ENCODE measurements at regions not wholly inside any gene's neighbourhood (a gene's known extent, or its start where the extent isn't known, plus 50 kb on each side); places are given as distances from the start of the nearest gene placed in this dataset.
"Not testable (repeated sequence)": the region's sequence is repeated elsewhere in the genome, so short reads cannot be mapped to it uniquely, and the experiment has no call there.

- DNase-seq (ENCODE audit: low read depth) = no peak
Observed at GRCh38 chr3:176870451-176870850, 326.8 kb downstream of the TBL1XR1 start.

- DNase-seq (ENCODE audit: low read depth) = no peak
Observed at GRCh38 chr3:176867681-176868663, 329.3 kb downstream of the TBL1XR1 start.

GRCh38 chr3:176861137-176861536 lies 336.1 kb downstream of the TBL1XR1 start:
- no peak for DNase-seq (ENCODE audit: low read depth)

DNA sequence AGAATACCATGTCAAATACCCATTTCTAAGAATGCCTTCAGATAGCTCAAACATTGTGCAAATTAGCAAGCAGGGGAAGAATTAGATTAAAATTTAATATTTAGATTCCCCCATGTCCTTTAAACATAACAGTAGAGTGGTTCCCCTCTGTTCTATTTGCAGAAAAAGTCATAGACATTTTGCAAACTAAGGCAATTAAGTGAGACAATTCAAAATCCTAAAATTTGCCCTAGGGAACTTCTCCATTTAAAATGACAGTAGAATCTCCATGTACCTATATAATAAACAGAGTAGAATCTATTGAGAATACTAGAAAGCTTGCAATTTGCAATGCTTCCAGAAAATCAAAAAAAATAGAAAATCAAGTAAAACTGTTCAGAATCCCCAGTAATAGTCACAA lies 340.6 kb downstream of the TBL1XR1 start:
- DNase-seq (ENCODE audit: low read depth) = no peak

DNA sequence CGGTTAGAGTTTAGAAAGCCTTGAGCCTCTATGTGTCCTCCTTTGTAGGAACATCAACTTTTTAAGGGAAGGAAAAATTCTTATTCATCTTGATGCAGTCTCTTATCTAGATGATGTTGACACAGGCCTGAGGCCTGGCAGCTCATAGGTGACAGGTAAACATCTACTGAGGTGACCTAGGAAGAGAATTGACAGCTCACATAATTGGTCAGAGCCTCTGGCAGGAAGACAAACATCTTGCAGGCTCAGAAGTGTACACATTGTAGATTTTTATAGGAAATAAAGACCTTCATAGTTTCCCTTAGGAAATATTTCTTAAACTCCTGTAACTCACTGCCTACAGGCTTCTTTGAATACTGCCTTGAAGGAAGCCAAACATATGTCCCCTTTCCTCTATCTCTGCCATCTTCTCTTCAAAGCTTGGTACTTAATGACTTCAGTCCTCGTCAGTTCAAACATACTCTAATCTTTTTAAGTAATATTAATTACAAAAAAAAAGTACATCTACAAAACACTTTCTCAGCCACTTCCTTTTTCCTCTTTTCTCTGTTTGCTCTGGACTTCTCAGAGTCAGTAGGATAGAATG lies 341.3 kb downstream of the TBL1XR1 start:
- no peak for DNase-seq (ENCODE audit: low read depth)

DNA sequence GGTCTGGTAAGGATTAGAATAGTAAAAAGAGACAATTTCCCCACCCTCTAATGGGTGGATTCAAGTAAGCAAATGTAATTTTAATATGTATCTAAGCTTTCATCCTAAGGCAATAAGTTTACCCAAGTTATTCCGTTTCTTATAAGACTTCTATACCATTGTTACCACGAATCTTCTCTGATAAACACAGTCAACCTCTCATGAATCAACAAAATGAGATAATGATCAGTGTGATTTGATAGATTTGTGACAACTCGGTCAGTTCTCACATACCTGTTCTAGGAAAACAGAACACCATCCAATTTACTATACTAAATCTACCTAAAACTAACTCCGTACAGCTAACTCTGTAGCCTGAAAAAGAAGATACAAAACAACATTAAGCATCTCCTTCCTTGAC lies 342.1 kb downstream of the TBL1XR1 start:
- no peak for DNase-seq (ENCODE audit: low read depth)

- DNase-seq (ENCODE audit: low read depth) = no peak
Observed at GRCh38 chr3:176850498-176850897, 346.8 kb downstream of the TBL1XR1 start.

GRCh38 chr3:176848431-176849214 lies 348.7 kb downstream of the TBL1XR1 start:
- no peak for DNase-seq (ENCODE audit: low read depth)

DNA sequence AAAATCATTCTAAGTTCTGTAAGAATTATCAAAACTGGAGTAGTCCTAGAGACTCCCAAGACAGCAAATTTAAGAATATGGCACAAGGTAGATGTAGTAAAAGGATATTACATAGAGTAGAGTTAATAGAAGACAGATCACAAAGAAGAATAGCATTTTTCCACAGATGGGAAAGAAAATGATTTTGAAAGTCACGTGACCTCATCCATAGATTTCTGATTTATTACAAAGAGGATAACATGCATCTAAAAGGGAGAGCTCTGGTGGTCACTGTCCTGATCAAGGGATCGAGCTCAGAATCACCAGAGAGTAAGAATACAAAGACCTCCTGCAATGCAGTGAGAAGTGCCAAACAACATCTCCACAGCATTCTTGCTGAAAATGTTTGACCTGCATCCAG lies 354.4 kb downstream of the TBL1XR1 start:
- no peak for DNase-seq (ENCODE audit: low read depth)

GRCh38 chr3:176840641-176841286 lies 356.5 kb downstream of the TBL1XR1 start:
- DNase-seq (ENCODE audit: low read depth) = no peak

DNA sequence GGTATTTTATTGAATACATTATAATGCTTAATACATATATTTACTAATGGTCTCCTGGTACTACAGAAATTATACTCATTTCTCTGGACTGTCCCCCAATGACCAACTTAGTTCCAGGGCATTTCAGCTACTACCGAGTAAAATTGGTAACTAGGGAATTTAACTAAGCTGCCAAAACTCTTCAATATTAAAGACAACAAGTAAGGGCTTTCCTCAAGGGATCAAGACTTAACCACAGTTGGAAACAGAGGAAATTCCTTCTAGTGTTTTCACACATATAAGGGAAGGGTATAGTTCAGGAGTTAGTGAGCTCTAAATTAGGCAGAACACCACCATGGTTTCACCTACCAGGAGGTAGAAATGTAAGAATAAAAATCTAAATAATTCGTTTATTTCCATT lies 357.4 kb downstream of the TBL1XR1 start:
- no peak for DNase-seq (ENCODE audit: low read depth)

DNA sequence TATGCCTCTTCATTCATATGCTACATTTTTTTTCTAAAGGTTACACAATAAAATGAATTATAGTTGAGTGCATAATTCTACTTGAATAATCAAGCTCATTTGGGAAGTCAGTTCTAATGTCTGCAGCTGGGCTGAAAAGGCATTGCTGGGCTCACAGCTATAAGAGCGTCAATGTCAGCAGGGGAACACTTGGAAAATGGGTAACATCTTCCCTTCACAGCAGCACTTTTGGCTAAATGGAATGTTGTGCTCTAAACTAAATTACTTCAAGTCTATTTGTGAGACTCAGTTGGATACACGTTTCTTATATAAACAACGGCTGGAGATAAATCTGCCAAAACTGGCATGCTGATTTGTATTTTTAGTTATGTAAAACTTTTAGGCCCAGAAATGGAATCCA lies 357.8 kb downstream of the TBL1XR1 start:
- no peak for DNase-seq (ENCODE audit: low read depth)

- not testable (repeated sequence) for DNase-seq (ENCODE audit: low read depth)
Observed at GRCh38 chr3:176827244-176827643, 370.0 kb downstream of the TBL1XR1 start.

DNA sequence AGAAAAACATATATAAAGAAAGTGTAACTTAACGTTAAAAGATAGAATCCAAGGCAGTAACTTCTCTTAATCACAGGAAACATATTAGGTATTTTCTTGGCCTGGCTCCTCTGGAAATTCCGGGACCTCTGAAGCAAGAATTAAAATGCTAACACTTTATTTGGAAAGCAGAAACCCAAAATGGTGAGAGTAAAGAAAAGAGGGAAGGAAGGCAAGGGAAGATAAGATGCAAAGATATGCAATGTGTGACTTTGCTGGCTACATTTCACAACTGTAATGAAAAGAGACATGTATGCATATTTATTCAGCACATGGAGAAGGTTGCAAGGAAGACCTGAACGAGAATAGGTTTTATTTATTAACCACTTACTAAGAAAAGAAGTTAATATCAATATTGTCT lies 372.5 kb downstream of the TBL1XR1 start:
- no peak for DNase-seq (ENCODE audit: low read depth)

GRCh38 chr3:176820764-176821163 lies 376.5 kb downstream of the TBL1XR1 start:
- DNase-seq (ENCODE audit: low read depth) = no peak

GRCh38 chr3:176816937-176817336 lies 380.3 kb downstream of the TBL1XR1 start:
- DNase-seq (ENCODE audit: low read depth) = no peak

DNA sequence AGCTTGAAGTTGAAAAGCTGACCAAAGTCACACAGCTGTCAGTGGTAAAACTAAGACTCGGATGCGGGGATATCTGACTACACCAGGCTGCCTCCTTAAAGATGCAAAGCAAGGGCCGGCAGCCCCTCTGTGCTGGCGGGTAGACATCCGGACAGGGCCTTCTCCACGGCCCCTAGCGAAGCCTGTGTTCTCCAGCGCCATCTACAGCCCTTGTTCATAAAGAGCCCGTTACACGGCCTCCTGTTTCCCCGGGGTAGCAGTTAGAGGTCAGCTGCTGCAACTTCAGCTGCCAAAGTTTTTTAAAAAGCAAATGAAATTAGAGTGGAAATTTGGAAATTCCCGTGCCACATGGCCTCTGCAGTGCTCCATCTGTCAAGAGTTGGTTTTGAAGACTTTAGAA lies 383.0 kb downstream of the TBL1XR1 start:
- no peak for DNase-seq (ENCODE audit: low read depth)

GRCh38 chr3:176807938-176808337 lies 389.3 kb downstream of the TBL1XR1 start:
- DNase-seq (ENCODE audit: low read depth) = no peak

DNA sequence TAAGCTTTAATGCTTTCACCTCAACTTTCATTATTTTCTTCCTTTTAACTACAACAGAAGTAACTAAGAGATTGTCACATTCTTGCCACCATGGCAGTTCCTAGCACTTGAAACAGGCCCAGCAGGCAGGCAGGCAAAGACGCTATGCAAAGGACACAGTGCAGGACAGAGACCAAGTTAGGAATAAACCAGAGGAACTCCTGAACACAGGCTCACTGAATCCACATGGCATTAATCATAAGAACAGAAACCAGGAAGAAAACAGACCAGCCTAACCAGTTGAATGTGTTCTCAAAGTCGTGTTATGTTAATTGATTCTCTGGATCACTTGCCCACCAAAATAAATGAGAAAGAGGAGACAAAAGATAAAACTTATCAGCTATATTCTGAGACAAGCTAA lies 397.6 kb downstream of the TBL1XR1 start:
- DNase-seq (ENCODE audit: low read depth) = no peak

- DNase-seq (ENCODE audit: low read depth) = no peak
Observed at GRCh38 chr3:176798680-176799079, 398.6 kb downstream of the TBL1XR1 start.

GRCh38 chr3:176796371-176796770 lies 400.9 kb downstream of the TBL1XR1 start:
- no peak for DNase-seq (ENCODE audit: low read depth)

DNA sequence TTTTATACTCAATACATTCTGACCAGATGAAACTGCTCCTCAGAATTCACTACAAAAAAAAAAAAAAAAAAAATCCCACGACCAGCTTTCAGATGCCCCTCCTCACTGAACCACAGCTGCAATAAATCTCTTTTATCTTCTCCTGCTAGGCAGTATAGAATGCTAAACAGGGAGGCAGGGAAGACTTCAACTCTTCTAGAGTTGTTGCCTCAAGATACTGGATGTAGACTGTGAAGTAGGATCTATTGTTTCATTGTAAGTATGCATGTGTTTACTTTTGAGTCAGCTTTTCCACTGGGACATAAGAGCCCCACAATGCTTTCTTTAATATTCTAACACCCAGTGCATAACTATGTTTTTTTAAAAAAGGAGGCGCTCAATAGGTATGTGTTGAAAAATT lies 401.4 kb downstream of the TBL1XR1 start:
- no peak for DNase-seq (ENCODE audit: low read depth)
